NCI-H1694 (cell line): ENCODE measurements at regions not wholly inside any gene's neighbourhood (a gene's known extent, or its start where the extent isn't known, plus 50 kb on each side); places are given as distances from the start of the nearest gene placed in this dataset.

Experiments
- DNase-seq: peaks from one replicate; lab custom pipeline; 2025; lab: John Stamatoyannopoulos, UW

- DNase-seq, result no peak
These were observed 646.6 kb downstream of the TOX3 start for GRCh38 chr16:51900221-51900780.

GRCh38 chr16:51898872-51899271 lies 648.1 kb downstream of the TOX3 start:
- DNase-seq, result no peak

GRCh38 chr16:51896013-51896412 lies 650.9 kb downstream of the TOX3 start:
- DNase-seq, result no peak

- no peak for DNase-seq
These were observed 654.5 kb downstream of the TOX3 start for GRCh38 chr16:51892293-51893007.

GRCh38 chr16:51888534-51888933 lies 658.4 kb downstream of the TOX3 start:
- no peak for DNase-seq

GRCh38 chr16:51888016-51888415 lies 658.9 kb downstream of the TOX3 start:
- DNase-seq, result no peak

GRCh38 chr16:51886456-51886855 lies 660.5 kb downstream of the TOX3 start:
- DNase-seq, result no peak

GRCh38 chr16:51884773-51885172 lies 662.2 kb downstream of the TOX3 start:
- DNase-seq, result no peak

GRCh38 chr16:51881731-51882130 lies 665.2 kb downstream of the TOX3 start:
- no peak for DNase-seq

- no peak for DNase-seq
These were observed 666.2 kb downstream of the TOX3 start for GRCh38 chr16:51880776-51881175.

GRCh38 chr16:51877686-51878085 lies 669.3 kb downstream of the TOX3 start:
- no peak for DNase-seq

- DNase-seq, result no peak
These were observed 670.0 kb downstream of the TOX3 start for GRCh38 chr16:51876934-51877333.

- no peak for DNase-seq
These were observed 670.4 kb downstream of the TOX3 start for GRCh38 chr16:51876601-51876875.

- no peak for DNase-seq
These were observed 670.9 kb downstream of the TOX3 start for GRCh38 chr16:51875834-51876600.

- DNase-seq, result no peak
These were observed 674.4 kb downstream of the TOX3 start for GRCh38 chr16:51872524-51872923.

- DNase-seq, result no peak
These were observed 676.6 kb downstream of the TOX3 start for GRCh38 chr16:51870296-51870854.

- no peak for DNase-seq
These were observed 677.8 kb downstream of the TOX3 start for GRCh38 chr16:51869176-51869575.

GRCh38 chr16:51868631-51869030 lies 678.3 kb downstream of the TOX3 start:
- DNase-seq, result no peak

- DNase-seq, result no peak
These were observed 679.4 kb downstream of the TOX3 start for GRCh38 chr16:51867386-51868065.

- DNase-seq, result no peak
These were observed 682.4 kb downstream of the TOX3 start for GRCh38 chr16:51864575-51864974.

GRCh38 chr16:51854401-51854951 lies 692.5 kb downstream of the TOX3 start:
- no peak for DNase-seq

- DNase-seq, result no peak
These were observed 693.4 kb downstream of the TOX3 start for GRCh38 chr16:51853586-51853985.
